NCI-H774 (cell line): ENCODE measurements at regions not wholly inside any gene's neighbourhood (a gene's known extent, or its start where the extent isn't known, plus 50 kb on each side); places are given as distances from the start of the nearest gene placed in this dataset.

ENCODE experiments used
- DNase-seq: peaks from one replicate; lab custom pipeline; 2025; lab: John Stamatoyannopoulos, UW

DNA sequence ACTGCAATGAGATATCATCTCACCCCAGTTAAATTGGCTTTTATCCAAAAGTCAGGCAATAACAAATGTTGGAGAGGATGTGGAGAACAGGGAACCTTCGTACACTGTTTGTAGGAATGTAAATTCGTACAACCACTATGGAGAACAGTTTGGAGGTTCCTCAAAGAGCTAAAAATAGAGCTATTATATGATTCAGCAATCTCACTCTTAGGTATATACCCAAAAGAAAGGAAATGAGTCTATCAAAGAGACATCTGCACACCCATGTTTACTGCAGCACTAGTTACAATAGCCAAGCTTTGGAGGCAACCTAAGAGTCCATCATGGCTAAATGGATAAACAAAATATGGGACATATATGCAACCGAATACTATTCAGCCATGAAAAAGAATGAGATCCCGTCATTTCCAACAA, 68.0 kb upstream of the HES1 start:
- DNase-seq: no peak

DNA sequence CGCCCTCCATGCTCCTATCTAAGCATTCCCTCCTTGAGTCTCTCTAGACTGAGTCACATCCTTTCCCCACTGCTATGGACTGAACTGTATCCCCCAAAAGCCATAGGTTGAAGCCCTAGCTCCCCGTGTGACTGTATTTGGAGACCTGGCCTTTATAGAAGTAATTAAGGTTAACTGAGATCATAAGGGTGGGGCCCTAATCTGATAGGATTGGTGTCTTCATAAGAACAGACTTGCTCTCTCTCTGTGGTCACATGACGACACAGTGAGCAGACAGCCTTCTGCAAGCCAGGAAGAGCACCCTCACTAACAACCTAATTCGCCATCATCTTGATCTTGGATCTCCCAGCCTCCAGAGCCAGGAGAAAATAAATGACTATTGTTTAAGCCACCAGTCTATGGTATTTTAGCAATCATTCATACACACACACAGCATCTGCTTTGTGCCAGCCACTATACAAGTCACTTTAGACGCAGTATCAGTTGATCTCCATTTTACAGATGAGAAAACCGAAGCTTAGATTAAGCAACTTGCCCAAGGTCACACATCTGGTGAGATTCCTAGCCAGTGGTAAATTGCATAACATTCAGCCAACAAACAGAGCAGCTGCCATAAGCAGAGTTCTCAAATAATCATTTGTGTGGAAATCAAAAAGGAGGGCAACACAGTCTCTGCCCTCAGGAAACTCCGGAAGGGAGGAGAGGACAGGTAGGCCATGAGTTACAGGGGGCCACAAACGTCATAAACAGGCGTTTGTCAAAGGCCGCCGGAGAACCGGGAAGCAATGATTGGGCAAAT, 66.3 kb upstream of the HES1 start:
- no peak for DNase-seq

DNA sequence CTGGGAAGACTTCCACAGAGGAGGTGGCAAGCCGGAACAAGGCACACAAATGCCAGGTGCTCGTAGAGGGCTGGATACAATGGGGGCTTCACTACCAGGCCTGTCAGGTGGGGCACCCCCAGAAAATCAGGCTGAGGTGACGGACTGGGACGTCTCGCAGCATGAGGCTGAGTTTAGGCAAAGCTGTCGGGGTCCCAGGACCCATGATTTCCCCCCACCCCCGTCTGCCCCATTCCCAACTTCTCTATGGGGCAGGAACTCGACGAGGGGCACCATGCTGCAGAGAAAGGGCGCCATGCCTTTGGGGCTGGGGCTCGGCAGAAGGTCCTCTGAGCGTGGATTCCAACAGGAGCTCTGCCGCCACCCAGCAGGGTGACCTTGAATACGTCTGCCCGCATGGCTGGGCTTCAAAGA, 65.7 kb upstream of the HES1 start:
- DNase-seq: no peak

DNA sequence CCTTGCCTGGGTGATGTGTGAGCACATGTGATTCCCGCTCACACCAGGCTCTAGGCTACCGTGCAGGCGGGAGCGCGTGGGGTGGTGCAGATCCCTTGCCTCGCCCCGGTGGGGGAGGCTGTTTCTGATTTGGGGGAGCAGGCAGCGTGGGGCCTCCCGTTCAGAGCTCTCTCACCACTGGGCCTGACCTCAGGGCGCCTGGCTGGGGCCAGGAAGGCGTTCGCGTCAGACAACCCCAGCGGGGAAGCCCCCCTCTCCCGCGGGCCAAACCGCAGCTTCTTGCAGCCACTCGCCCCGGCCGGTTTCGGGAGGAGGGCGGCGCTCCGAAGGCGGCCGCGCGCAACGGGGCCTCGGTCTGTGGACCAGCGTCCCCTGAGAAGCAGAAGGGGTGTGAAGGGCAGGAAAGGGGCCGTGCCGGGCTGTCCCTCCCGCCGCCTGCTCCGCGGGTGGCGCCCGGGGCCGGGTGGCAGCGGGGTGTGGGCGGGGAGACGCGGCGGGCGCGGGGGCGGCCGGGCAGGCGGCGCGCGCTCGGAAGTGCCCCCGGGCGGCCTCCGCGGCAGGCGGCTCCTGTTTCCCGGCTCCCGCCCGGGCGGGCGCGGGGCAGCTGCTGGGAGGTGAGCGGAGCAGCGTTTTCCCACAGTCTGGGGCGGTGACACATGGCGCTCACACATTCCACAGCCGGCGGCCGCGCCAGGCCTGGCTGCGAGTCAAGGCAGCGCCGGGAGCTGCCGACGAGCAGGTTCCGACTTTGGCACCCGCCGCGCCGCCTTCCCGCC, 65.1 kb upstream of the HES1 start:
- peak; percentile 80 for DNase-seq

DNA sequence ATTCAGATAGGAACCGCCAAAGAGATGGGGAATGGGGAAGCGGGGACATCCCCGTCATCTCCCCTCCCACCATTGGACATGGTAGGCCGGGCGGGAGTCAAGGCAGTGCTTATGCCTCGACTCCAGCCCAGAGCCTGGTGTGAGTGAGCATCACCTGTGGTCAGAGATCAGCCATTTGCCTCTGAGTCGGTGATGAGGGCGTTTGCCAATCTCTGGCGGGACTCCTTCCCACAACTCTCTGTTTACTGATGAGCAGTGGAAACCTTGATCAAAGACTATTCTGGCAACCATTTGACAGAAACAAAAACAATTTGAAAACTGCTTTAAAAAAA, 63.9 kb upstream of the HES1 start:
- DNase-seq: no peak

DNA sequence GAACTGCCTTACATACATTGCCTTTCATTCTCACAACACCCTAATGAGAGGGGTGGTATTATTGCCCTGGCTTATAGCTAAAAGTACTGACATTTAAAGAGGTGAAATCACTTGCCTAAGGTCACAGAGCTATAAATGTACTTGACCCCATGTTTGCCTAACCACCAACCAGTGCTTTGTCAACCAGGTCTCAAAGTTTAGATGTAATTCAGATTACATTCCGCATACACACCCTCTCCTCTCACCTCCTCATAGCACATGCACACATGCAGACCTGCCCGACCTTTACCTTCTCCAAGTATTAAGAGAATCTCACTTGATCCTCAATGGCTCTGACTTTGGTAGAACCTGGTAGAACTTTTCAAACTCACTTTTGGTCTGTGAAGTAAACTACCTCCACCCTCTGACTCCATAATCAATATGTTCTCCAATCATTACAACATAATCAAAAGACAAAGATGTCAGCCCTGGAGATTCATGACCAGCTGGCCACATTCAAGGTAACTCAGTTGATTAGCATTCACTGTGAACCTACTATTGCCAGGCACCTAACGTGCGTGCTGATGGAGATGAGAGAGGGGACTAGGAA, 63.2 kb upstream of the HES1 start:
- no peak for DNase-seq

DNA sequence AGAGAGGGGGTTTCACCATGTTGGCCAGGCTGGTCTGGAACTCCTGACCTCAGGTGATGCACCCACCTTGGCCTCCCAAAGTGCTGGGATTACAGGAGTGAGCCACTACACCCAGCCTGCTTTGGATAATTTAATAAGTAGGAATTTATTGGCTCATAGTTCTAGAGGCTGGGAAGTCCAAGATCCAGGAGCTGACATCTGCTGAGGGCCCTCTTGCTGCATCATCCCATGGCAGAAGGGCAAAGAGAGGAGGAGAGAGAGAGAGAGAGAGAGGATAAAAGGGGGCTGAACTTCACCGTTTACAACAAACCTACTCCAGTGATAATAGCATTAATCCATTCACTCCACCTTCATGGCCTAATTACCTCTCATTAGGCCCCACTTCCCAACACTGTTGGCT, 62.0 kb upstream of the HES1 start:
- no peak for DNase-seq

DNA sequence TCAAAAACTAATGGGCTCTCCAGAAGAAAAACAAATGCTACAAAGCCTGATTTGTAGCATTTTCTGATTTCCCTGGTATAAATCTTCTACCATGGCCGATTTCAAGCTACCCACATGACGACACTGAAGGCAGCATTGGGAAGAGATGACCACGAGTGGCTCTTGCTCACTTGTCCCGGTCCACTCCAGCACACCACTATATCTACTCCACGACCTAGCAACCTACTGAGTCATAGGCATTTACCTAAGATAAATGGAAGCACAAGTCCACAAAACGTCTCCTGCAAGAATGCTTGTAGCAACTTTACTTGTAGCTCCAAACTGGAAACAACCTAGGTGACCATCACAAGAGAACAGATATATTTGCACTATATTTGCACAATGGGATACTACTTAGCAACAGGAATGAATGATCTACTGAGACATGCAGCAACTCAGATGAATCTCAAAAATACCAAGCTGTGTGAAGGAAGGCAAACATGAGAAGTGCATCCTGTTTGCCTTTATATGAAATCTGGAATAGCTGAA, 60.8 kb upstream of the HES1 start:
- DNase-seq: no peak

DNA sequence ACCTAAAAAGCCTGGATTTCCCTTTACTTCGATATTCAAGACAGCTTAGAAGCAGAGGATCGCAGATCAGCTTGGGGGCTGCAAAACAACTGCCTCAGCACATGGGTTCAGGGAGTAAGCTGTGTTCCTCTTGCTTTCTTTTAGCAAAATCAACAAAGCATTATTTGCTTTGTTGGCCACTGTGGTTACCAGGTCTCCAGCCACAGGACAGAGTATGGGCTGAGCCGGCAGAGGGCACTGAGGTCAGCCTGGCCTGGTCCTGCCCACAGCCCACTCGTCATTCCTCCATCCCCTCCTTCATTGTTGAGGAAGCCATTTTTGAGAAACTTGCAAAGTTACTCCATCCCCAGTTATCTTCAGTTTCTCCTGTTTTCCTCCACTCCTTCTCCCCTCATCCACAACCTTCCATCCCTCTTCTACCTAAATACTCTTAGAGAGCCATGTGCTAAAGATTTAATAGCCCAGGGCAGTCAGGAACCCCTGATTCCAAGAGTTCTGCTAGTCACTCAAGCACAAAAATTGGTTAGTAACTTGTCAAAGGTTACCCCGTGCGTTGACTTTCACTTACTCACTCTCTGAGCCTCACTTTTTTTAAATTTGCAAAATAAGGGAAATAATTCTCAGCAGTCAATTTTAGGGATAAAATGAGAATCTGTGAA, 60.0 kb upstream of the HES1 start:
- DNase-seq: peak; percentile 38

DNA sequence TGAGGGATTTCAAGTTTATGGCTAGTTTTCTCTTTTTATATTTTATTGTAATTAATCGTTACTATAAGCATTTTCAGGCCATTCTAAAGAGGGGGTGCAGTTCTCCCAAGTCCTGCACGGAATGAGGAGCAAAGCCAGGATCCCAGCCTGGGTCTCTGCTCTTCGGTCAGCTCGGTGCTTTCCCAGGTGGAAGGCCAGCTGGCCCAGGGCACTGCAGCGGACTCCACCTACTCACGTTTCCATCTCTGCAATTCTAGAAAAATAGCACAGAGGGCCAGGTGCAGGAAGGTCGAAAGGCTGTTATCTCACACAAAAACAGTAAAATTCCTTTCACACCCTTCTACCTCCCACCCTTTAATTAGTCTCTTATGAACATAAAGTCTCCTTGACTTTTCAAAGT, 59.5 kb upstream of the HES1 start:
- DNase-seq: no peak

DNA sequence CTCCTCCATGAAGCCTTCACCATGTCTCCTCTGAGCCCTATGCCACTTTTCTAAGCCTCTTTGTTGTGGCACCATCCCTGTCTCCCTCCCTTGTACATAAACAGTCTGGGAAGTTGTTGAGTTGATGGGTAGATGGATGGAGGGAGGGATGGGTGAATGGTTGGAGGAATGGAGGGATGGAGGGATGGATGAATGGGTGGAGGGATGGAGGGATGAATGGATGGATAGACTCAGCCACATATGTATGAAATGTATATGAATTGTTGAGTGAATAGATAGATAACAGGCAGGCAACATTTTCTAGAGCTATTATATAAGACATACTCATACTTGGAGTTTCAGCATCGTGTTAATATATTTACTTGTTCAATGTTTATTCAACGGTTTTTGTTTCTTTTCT, 58.3 kb upstream of the HES1 start:
- no peak for DNase-seq

DNA sequence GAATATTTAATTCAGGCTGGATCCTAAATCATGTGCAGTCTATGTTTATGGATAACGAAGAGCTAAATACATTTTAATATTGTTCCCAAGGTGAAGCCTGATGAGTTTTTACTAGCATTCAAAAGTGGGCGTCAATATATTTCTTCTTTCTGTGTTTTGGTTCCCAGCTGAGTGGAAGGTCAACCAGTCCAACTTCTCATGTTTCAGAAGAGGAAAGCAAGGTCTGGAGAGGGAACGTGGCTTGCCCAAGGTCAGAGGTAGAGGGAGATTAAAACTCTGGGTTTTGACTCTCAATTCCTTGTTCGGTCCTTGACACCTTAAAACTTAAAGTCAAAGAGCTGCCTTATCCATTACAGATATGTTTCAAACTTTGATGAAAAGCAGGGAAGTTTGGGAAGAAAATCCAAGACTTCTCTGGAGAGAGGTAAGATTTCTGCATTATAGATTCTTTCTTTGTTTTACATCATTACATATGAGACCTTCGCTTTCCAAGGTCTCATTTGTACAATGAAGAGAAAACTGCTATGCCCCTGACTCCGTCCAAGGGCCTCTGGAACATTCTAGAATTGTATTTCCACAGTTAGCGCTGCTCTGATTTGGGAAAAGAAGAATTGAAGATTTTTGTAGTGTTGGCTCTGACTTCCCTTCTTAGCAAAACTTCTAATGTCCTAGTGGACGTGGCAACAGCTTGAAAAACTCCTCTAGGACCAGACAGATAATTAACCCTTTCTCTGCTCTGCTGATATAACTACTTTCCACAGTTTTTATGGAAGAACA, 57.7 kb upstream of the HES1 start:
- no peak for DNase-seq

DNA sequence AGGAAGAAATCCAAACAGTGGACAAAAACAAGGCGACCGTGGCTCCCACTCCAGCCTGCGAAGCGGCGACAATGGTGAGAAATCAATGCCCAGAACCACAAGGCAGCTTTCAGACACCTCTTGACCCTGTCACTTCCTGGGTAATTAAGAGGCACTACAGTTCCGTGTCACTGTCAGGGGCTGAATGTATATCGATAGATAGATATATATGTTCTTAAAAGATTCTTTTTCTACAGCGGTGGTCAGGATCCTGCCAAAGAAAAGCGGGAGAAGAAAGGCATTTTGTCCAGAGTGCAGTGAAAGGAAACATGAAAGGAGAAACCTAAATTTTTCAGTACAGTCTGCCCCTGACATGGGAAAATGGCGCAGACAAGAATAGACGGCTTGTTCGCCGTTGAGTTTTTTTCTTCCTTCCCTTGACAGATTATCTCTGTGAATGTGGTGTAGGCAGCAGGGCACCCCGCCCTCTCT, 56.2 kb upstream of the HES1 start:
- peak; percentile 31 for DNase-seq

DNA sequence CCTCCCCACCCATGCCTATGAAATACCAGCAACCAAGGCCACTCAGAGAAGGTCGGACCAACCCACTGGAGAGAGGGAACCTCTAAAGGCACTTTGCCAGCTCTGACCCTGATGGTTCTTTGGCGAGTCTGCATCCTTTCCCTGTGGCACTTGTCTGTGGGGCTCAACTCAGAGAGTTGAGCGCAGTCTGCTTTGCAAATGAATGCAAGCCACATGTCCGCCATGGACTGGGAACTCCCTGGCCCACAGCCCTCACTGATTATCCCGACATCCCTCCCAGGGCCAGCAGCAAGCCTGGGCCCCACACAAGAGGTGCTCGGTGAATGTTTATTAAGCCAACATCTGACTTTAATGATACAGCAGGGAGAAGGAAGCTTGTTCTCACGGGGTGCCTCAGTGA, 55.5 kb upstream of the HES1 start:
- DNase-seq: no peak

DNA sequence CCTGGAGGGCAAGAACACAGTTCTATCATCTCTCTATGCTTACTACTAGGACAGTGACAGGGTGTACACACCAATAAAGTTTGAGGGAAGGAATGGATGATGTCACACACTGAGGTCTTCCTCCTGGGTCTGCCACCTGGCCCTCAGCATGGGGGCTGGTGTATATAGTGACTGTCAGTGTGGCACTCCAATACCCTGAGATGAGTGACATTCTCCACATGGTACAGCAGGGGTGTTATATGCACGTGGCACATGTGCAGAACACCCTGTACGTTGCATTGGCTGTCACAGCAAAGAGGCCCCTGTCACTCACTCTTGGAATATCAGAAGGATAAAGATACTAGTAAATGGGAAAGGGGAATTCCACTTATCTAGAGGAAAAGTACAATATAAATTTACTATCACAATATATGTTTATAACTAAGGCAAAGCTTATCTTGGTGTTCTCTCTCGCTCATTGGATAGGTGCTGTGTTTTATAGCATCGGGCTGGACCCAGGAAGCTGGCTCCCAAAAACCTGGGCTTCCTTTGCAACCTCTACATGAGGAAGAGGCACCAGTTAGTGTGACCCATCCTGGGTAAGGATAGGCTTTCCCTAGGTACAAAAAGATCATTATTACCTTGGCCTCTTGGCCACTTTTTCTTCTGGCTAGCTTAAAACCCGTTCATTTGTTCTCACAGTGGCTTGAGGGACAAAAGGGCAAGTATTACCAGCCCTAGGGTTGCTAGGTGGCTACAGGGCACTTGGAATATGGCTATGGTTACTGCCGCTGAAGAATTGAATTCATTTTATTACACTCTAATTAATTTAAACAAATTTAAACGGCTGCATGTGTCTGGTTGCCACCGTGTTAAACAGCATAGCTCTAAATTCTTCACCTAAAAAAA, 54.8 kb upstream of the HES1 start:
- no peak for DNase-seq

DNA sequence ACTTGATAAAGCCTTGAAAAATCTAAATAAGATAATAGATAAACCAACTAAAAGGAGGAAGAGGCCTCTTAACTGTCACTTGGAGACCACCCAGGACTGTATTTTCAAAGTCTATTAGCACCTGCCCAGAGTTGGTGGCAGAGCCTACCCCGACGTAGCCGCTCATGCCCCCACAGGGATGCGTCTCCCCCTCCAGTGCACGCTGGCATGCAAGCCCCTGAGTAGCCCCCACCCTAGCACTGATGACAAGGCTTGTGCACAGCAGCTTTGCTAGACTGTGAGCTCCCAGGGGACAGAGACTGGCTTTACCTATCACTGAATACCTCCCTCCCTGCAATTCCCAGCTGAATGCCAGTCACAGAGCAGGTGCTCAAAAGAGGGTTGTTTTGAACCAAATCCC, 54.1 kb upstream of the HES1 start:
- no peak for DNase-seq

DNA sequence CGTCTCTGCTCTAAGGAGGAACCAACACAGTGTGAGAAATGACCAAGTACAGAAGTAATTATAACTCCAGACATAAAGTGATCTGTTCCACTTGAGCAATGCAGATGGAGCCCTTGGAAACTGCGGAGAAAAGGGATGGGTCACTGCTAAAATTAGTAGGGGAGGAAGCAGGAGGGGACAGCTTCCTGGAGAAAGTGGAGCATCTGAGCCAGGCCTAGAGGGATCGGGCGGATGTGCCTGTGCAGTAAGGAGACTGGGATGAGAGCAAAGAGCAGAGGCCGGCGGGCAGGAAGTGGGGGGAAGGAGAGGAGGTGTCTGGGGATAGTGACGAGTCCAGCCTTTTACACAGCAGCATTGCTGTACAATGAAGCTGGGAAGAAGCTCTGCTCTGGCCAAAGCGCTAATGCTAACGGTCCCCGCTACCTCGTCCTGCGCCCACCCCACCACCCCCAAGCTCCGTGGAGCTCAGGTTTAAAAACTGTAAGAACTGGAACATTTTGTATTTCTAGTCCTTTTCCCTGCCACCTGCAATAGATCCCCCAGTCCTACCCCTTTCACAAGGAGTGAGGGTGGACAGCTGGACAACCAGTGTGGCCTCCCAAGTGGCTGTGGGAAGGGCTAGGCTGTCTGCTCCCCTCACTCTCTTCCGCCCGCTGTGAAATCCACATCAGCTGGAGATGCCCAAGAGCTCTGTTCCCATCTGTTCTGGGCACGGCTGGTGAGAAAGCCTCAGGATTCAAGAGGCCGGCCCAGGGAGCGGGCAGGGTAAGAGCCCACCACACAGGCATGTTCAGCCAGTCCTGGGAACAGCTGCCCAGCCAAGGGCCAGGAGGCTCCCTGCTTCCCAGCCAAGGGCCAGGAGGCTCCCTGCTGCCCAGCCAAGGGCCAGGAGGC, 53.0 kb upstream of the HES1 start:
- no peak for DNase-seq

DNA sequence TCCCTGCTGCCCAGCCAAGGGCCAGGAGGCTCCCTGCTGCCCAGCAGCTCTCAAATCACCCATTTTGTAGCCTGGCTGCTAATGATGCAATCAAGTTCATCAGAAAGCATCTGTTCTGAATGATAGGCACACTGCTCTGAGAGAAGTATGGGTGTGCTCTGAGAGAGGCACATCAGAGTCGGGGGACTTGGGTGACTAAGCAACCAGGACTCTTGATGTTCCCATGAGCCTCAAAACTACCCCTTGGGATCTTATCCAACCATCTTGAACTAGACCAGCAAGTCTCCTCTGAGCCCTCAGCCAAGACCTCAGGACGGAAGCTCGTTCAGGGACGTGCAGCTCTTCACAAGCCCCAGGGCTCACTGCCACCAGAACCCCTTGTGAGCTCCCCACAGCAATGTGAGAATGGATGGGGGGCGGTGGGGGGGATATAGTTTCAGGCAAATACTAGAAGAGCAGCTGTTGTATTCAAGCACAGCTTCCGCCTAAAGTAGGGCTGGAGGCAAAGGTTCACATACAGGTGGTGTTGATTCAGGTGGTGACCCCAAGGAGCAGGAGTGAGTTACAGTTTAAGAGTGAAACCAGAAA, 52.2 kb upstream of the HES1 start:
- no peak for DNase-seq

DNA sequence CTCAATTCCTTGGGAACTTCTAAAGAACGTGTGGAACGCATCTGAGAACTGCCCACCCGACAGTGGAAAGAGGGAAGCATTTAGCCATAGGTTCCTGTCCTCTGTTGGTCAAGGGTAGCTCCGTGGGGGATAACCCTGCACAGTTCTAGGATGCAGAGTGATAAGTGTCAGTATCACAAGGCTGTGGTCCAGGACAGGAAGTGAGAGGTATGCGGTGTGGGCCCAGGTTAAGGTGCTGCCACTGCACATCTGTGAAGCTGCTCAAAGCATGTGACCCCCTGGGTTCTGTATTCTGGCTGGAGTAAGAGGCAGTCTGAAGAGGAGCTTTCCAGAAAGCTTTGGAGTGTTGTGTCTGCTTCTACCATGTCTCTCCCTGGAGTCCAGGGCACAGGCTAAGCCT, 51.7 kb upstream of the HES1 start:
- DNase-seq: no peak
